Mammary epithelial cell (primary cell): ENCODE measurements at regions not wholly inside any gene's neighbourhood (a gene's known extent, or its start where the extent isn't known, plus 50 kb on each side); places are given as distances from the start of the nearest gene placed in this dataset.

ENCODE experiments used
- CTCF ChIP-seq, 2 donors: IDR thresholded peaks in 1 of 2; conservative IDR thresholded peaks in 1 of 2; 2 replicates each; pipeline ENCODE4 v1.5.1; 2011 to 2012; ENCODE audit warnings: inconsistent platforms in 2 of 2, low read length in 2 of 2, mild to moderate bottlenecking in 2 of 2, control low read depth in 1 of 2, low read depth in 1 of 2; ENCODE audit not compliant: insufficient read depth in 1 of 2; ENCODE audit errors: extremely low read depth in 1 of 2
- EZH2 ChIP-seq: IDR thresholded peaks from 2 replicates; pipeline ENCODE4 v1.6.1; 2012; ENCODE audit warnings: low read length, inconsistent platforms, borderline replicate concordance

GRCh38 chr1:228872080-228872479 lies 136.8 kb downstream of the RHOU start:
- TF ChIP-seq EZH2 (no peak), CTCF (conservative IDR thresholded peaks at IDR 0.05 in 1 of 2, IDR thresholded peaks at IDR 0.05 in 1 of 2; ENCODE audit: extremely low read depth in 1 of 2, insufficient read depth in 1 of 2, low read depth in 1 of 2, low read length in 2 of 2) (no peak)
